SW 1271 (cell line): ENCODE measurements at regions not wholly inside any gene's neighbourhood (a gene's known extent, or its start where the extent isn't known, plus 50 kb on each side); places are given as distances from the start of the nearest gene placed in this dataset.
"Not testable (repeated sequence)": the region's sequence is repeated elsewhere in the genome, so short reads cannot be mapped to it uniquely, and the experiment has no call there.

Source experiments
- DNase-seq, 2 experiments: peaks; one replicate each; lab custom pipeline; 2025; lab: John Stamatoyannopoulos, UW

DNA sequence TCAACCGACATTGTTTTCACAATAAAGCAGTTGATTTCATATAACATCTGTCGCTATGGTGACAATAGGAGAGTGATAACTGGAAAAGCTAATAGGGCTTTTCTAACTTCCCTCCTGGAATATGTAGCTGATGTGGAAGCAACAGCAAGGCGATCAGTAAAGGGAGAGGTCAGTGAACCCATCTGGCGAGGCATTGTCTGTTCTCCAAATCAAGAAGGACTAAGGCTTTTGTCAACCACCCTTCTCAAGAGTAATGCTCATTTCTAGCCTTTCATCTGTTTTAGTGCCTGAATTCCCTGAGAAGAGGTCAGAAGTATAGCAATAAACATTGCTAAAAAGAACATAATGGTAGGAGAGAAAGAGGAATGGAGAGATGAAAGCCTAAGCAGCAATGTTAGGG lies 201.3 kb downstream of the AKAP7 start:
- DNase-seq, result no peak

DNA sequence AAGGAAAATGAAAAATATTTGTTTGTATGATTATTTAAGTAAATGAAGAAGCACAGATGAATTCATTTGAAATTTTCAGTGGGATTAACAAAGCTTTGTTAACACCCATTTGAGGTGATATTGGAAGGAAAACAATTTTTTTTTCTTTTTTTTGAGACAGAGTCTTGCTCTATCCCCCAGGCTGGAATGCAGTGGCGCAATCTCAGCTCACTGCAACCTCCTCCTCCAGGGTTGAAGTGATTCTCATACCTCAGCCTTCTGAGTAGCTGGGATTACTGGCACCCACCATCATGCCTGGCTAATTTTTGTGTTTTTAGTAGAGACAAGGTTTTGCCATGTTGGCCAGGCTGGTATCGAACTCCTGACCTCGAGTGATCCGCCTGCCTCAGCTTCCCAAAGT lies 211.6 kb downstream of the AKAP7 start:
- DNase-seq, result not testable (repeated sequence)

DNA sequence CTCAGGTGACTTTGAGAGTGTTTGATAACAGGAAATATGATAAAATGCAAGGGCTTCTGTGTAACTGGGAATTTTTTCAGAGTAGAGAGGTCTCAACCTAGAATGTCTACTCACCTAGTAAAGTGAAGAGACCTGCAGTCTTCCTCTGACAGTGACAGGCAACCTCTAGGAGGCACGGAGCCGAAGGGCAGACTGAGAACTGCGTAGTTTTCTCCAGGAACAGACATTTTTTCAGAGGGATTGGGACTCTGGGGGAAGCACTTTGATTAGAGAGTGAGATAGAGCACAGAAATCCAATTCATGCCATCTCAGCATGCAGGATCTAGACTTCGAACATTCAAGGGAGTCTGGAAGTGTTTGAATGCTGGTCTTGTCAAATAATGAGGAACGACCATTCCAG lies 213.3 kb downstream of the AKAP7 start:
- no peak for DNase-seq

DNA sequence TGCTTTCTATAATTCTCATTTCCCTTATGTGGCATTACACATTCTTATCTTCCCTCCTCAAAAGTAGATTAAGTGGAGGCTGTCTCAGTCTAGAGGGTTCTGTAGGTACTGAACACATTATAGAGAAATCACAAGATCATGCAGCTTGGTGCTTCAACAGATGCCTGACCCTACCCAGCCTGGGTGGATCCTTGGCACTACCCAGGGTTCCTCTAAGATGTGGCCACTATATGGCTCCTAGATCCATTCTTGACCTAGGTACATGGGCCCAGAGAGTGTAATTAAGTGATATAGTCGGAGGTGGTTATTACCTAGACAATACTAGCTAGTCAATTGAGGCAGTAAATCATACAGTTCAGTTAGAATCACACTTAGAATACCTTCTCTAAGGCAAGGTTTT lies 213.9 kb downstream of the AKAP7 start:
- DNase-seq, result no peak

DNA sequence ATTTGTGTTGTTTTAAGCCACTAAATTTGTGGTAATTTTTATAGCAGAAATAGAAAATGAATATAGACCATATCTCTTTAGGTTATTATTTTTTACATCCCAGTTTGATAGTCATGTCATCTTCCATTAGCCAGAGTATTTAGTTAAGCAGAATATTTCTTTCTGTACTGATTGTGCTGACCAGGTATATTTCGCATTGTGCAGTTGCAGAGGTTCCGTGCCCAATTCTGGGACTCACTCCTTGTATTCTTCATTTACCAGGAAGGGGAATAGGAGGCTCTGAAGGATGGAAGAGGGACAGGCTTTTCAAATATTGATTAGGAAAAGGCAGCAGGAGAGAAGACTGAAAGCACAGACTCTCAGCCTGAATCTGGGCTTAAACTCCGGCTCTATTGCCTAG lies 217.8 kb downstream of the AKAP7 start:
- DNase-seq, result no peak

DNA sequence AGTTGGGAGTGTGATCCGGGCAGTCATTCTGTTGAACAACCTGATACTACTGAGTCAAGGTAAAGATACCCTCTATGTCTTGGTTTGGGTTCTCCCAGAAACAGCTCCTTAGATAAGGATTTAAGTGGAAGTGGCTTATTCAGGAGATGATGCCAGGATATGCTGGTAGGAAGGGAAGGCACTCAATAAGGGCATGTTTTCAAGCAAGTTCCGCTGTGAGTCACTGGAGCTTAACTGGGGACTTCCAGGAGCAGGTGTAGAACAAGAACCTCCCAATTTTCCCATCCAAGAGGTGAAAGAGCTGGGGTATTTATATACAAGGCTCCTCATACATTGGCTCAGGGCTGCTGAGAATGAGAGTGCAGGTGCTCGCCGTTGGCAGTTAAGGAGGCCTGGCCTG lies 218.6 kb downstream of the AKAP7 start:
- no peak for DNase-seq

DNA sequence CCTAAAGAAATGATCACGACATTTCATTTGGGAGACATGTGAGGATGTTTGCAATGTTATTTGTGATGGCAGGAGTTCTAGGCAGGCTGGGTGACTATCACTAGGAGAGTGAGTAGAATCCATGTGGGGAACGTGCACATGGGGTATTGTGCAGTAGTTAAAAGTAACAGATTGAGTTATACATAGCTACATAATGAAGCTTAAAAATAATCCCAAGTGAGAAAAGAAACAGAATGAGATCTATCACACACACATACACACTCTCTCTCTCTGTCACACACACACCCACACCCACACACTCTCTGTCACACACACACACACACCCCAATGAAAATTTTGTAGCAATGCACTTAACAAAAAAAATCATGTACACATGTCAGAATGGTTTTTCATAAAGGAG lies 218.7 kb upstream of the ARG1 start:
- no peak for DNase-seq

DNA sequence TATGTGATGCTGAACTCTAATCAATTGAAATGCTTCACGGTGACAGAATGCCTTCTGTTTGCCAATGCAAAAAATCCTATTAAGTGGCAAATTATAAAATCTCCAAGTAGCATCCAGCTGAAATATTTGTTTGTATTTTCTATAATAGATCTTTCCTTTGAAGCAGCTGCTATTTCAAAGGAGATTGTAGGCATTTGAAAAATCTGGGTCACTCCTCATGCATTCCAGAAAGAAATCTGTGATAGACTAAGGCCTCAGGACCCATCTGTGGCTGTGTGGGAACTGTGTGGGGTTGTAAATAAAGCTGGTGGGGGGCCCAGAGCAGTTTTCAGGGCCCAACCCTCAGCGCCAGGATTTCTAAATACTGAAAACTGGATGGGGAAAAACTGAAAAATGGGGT lies 216.9 kb upstream of the ARG1 start:
- no peak for DNase-seq

DNA sequence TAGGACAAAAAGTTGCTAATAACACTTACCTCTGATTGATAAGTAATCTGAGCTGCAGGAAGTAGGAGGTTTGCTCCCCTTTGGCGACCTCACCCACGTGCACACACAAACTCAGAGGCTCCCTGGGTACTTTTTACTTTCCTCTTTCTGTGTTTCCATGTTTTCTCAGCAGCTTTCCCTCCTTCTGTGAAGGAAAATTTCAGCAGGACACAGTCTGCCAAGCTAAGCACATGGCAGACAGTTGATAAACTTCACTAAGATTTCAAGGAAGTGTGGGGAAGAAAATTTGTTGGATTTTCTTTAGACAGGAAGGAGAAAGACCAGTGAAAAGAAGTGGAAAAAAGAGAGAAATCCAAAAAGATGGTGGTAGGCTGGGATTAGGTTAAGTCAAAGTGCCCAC lies 215.5 kb upstream of the ARG1 start:
- no peak for DNase-seq

DNA sequence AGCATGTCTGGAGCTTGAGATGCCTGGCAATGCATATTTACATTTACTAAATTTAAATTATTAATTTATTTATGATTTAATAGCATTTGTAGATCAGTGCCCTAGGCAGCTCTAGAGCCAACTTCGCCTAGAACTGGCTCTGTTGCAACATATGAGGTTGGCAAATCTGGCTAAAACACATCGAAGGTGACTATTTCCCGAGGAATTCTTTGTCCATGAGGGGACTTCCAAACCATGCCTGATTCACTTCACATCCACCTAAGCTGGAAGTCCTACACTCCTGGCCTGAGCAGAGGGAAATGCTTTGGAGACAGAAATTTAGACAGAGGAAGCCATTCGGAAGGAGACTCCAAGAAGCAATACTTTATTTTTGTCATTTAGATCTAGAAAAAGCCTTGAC lies 211.0 kb upstream of the ARG1 start:
- DNase-seq, result no peak

DNA sequence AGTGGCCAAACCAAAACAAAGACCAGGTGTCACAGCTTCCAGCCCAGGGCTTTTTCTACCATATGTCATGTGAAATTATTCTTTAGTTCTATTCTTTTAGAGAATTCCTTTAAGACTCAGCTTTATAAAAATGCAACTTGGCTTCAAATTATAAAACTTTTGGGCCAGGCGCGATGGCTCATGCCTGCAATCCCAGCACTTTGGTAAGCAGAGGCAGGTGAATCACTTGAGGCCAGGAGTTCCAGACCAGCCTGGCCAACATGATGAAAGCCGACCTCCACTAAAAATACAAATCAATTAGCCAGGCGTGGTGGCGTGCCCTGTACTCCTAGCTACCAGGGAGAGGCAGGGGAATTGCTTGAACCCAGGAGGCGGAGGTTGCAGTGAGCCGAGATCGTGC lies 210.3 kb upstream of the ARG1 start:
- no peak for DNase-seq

DNA sequence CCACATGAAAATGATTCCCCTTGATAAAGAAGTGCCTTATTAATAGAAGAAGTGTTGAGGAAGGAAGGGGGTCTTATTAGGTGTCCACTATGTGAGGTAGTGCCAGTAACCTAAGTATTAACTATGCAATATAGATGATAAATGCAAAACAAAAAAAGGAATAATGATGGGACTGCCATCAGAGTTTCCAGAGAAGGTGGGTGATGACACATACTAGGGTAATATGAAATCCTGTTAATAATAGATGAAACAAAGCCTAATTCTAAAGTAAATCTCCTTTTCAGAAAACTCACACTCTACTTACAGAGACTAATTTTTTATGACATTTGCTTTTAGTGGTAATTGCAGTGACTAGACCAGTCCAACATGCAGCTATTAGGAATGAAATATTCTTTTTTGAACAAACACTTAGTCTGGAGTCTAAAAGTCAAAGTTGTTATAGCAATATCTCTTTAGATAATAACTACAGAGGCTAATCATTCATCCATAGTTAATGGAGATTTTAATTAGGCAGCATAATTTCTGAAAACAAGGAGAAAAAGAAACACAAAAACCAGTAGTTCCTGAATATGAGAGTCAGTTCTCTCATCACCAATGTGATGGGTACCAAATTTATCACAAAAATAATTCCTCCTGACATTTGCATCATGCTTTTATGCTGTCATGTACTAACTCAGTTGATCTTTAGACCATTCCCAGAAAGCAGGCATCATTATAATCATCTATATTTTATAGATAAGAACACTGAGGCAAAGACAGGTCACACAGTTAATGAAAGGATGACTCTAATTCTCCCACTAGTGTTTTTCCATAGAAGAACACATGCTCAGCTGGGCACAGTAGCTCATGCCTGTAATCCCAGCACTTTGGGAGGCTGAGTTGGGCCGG lies 208.8 kb upstream of the ARG1 start:
- DNase-seq, result no peak

DNA sequence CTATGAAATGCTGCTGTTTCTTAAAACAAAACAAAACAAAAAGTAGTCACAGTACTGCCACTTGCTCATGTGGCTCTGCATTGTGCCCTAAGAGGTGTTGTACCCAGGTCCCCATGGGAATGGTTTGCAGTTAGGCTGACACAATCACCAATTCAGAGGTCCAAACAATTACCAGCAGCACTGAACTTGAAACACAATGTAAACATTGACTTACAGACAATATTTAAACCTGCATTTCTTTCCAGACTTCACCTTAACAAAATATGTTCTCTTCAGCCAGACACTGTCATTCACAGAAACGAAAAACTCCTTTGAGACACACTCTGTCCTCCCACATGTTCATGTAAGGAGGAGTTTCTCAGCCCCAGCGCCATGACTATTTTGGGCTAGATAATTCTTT lies 206.8 kb upstream of the ARG1 start:
- DNase-seq, result no peak

DNA sequence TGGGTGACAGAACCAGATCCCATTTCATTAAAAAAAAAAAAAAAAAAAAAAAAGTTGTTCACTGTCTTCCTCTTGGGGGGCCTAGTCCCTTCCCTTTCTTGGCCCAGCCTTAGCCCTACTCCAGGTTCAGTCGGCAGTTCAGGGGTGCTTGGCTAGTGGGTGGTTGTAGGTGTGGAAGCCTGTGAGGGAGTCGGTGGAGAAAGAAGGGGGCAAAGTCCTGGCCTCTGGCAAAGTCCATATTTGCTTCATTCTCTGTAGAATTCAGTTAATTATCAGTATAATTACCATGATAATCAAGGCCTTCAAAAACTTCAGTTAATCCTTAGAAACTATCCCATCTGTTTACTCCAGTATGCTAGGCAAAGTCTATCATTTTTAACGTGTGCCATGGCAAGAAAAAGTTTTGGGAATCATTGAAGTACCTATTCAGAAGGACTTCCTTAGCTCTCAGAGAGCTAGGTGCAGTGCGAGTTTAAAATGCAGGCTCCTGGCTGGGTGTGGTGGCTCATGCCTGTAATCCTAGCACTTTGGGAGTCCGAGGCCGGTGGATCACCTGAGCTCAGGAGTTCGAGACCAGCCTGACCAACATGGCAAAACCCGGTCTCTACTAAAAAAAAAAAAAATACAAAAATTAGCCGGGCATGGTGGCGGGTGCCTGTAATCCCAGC lies 205.7 kb upstream of the ARG1 start:
- DNase-seq, result no peak

DNA sequence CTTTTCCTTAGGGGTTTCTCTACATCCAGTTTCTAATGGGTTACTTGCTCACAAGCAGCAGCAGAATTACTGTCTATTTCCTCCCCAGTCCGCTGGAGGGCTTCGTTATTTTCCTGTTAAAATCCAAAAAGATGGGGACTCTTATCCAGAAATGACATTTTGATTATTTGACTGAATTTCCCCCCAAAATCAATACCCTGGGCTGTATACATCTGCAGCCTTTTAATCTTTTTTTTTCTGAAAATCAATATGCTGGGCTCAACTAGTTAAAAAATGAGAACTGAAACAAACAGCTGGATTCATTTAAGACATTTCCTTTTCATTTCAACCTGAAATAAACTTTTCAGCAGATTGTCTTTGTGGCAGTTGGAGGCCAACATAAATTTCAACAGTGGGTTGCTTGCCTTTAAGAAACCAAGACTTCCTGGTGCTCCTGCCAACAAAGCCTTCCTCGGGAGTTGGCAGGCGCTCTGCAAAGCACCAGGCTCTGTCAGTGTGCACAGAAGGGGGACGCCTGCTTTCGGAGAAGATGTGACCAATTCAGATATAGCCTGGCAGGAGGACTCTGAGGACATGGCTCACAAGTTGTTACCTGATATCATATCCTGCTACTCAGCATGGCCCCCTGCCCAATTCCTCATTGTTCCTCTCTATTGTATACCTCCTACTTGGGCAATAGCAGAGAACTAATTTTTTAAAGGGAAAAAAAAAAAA lies 204.7 kb upstream of the ARG1 start:
- no peak for DNase-seq

DNA sequence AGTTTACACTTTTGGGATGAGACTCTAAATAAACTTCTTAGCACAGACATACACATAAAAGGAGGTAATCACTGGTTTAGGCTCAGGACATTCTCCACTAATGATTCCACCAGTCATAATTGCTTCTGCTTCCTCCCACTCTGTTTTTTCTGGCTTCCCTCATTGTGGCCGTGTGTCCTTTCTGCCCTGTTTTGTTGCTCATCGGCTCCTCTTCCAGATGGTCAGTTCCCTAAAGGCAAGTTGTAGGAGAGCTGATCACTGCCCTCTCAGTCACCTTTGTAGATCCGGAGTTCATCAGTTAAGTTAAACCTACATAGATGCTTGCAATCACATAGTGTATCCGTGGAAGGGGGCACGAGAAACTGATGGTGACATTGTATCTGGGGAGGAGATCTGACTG lies 200.5 kb upstream of the ARG1 start:
- DNase-seq, result no peak

DNA sequence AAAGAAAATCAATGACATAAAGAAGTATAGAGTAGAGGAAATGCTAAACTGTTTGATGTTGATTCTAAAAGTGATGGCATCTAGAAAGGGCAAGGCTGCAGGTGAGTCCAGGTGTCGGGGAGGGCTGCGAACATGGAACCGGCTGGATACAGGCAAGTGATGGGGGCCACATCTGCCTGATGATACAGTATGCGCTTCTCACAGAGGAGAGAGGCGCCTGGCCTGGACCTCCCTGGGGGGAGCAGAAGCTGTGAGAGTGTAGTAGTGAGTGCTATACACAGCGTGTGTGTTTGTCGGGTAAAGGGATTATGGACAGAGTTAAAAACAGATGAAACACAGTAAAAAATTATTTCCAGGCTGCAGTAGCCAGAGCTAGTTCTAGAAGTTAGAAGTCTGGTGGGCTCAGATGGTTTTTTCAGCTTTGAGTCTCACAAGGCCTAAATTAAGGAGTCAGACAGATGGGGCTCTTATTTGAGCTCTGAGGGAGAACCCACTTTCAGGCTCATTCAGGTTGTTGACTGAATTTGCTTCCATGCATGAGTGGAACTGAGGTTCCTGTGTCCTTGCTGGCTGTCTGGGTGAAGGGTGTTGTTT lies 195.8 kb upstream of the ARG1 start:
- no peak for DNase-seq

DNA sequence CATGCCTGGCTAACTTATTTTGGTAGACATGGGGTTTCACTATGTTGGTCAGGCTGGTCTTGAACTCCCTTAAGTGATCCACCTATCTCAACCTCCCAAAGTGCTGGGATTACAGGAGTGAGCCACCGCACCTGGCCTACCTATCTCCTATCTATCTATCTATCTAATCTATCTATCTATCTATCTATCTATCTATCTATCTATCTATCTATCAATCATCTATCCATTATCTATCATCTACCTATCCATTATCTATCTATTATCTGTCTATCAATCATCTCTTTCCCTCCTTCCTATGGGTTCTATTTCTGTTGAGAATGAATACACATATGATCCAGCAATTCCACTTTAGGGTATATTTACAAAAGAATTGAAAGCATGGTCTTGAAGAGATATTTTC lies 194.2 kb upstream of the ARG1 start:
- no peak for DNase-seq

DNA sequence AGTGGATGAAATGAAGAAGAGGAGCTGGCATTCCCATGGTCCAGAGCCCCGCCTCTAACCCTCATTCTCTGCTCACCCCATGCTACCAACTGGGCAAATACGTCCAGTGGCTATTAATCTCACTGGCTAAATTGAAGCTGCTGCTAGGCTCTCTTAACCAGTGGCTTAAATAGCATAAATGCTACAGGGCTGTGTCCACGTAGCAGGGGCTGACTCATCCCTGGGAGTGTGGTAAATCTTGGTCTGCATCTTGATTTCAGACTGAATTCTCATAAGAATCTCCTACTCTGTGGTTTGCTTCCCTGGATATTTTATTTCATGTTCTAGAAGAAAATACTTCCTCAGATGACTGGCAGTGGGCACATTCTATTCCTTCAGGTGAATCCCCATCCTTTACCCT lies 193.1 kb upstream of the ARG1 start:
- no peak for DNase-seq

DNA sequence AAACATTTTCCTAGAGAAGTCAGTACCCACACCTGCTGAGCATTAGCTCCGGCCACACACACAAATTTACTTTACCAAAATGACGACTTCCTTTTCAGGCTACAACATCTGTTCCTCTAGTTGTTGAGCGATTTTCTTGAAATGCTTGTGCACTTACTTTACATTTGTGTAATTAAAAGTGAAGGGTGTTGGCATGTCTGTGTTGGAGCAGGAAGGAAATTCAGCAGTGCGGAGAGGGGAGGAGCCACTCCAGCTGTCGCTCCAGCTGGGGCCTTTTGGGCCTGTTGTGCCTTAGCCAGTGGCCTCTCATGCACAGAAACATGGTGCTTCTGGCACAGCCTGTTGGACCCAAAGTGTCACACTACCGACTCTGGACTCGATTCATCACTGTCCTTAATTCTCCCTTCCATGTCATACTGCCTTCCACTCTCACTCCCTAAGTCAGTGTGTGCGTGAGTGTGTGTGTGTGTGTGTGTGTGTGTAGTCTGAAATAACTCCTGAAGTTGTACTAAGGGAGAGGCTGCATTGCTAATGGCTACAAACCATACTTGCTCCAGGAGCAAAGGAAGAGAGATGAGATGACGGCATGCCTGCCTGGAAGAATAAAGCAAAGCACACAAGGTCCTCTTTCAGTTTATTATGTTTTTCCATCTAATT lies 191.8 kb upstream of the ARG1 start:
- DNase-seq, result no peak

DNA sequence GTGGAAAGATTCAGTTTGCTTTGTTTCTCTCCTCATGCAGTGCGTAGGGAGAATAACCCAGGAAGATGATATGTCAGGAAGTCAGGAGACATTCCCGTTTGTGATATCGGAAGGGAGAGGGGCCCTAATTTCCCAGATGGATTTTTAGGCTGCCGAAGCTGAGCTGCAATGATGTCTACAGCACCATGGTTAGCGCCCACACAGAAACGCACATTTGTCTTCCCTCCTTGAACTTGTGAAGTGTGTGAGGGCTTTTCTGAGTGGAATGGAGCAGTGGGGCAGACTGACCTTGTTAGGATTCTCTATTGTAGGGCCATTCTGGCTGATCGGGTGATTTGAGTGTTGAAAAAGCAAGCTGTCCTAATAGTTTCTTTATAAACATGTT lies 191.3 kb upstream of the ARG1 start:
- no peak for DNase-seq

DNA sequence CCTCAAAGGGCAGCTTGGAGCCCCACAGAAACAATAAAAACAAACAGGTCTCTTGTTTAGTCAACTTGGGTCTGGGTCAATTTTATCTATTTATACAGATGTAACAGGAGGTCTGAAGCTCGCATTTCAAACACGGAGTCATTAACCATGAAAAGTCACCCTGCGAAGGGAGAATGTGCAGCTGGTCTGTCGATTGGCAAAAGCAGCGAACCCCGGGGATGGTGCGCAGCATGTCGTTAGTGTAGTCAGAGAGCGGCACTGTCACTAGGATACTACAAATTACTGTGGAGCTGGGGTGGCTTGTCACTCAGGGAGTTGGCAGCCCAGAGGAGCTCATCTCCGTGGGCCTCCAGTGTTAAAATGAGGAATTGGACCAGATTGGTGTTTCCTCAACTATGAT lies 190.4 kb upstream of the ARG1 start:
- DNase-seq, result no peak
